HG03354 (cell line): ENCODE measurements at regions not wholly inside any gene's neighbourhood (a gene's known extent, or its start where the extent isn't known, plus 50 kb on each side); places are given as distances from the start of the nearest gene placed in this dataset.

Experiments
- ATAC-seq: cut with Tn5 transposase; IDR thresholded peaks from one replicate; pipeline ENCODE4 v1.9.1; 2021; ENCODE audit warnings: mild to moderate bottlenecking; ENCODE audit not compliant: unreplicated experiment, poor library complexity, severe bottlenecking

GRCh38 chr14:79986251-79986650, 225.1 kb downstream of the DIO2 start:
- ATAC-seq: no peak

- no peak for ATAC-seq
Observed at GRCh38 chr14:79972230-79972629, 239.1 kb downstream of the DIO2 start.

- no peak for ATAC-seq
Observed at GRCh38 chr14:79971330-79971729, 240.0 kb downstream of the DIO2 start.

- ATAC-seq: no peak
Observed at GRCh38 chr14:79967453-79967852, 243.9 kb downstream of the DIO2 start.

GRCh38 chr14:79967001-79967400, 244.3 kb downstream of the DIO2 start:
- ATAC-seq: no peak

- ATAC-seq: no peak
Observed at GRCh38 chr14:79965896-79966295, 245.4 kb downstream of the DIO2 start.

GRCh38 chr14:79961197-79961596, 250.1 kb downstream of the DIO2 start:
- ATAC-seq: no peak

GRCh38 chr14:79960288-79960687, 251.0 kb downstream of the DIO2 start:
- ATAC-seq: no peak

- ATAC-seq: no peak
Observed at GRCh38 chr14:79951572-79951971, 259.7 kb downstream of the DIO2 start.

- ATAC-seq: no peak
Observed at GRCh38 chr14:79949906-79950305, 261.4 kb downstream of the DIO2 start.

- ATAC-seq: no peak
Observed at GRCh38 chr14:79947440-79948054, 263.8 kb downstream of the DIO2 start.

- ATAC-seq: no peak
Observed at GRCh38 chr14:79939235-79939634, 272.1 kb downstream of the DIO2 start.

- ATAC-seq: no peak
Observed at GRCh38 chr14:79938185-79938584, 273.1 kb downstream of the DIO2 start.

GRCh38 chr14:79937433-79937832, 273.9 kb downstream of the DIO2 start:
- no peak for ATAC-seq

- ATAC-seq: no peak
Observed at GRCh38 chr14:79924551-79924950, 286.8 kb downstream of the DIO2 start.

GRCh38 chr14:79920180-79920692, 291.1 kb downstream of the DIO2 start:
- no peak for ATAC-seq
